ENCODE measurements at regions not wholly inside any gene's neighbourhood (a gene's known extent, or its start where the extent isn't known, plus 50 kb on each side); places are given as distances from the start of the nearest gene placed in this dataset.
"Not testable (repeated sequence)": the region's sequence is repeated elsewhere in the genome, so short reads cannot be mapped to it uniquely, and the experiment has no call there.

- H3K4me3 ChIP-seq (ENCODE audit: low read depth, low read length); DNase-seq (ENCODE audit: low read depth): not testable (repeated sequence)
- TF ChIP-seq CTCF (conservative IDR thresholded peaks at IDR 0.05; ENCODE audit: low read depth, low read length) = peak; percentile 20
These were observed 205.1 kb downstream of the LPIN1 start for GRCh38 chr2:11951492-11951891.

- no peak for TF ChIP-seq CTCF (conservative IDR thresholded peaks at IDR 0.05; ENCODE audit: low read depth, low read length)
- H3K4me3 ChIP-seq (ENCODE audit: low read depth, low read length) = no peak overlapping the region
- DNase-seq (ENCODE audit: low read depth) = no peak
These were observed 206.8 kb downstream of the LPIN1 start for GRCh38 chr2:11953258-11953657.

- H3K4me3 ChIP-seq (ENCODE audit: low read depth, low read length) = no peak overlapping the region
- TF ChIP-seq CTCF (conservative IDR thresholded peaks at IDR 0.05; ENCODE audit: low read depth, low read length) = no peak
- no peak for DNase-seq (ENCODE audit: low read depth)
These were observed 208.9 kb downstream of the LPIN1 start for GRCh38 chr2:11955314-11955713.

GRCh38 chr2:11955884-11956291 is 209.5 kb downstream of the LPIN1 start:
- H3K4me3 ChIP-seq (ENCODE audit: low read depth, low read length) = no peak overlapping the region
- no peak for DNase-seq (ENCODE audit: low read depth)
- TF ChIP-seq CTCF (conservative IDR thresholded peaks at IDR 0.05; ENCODE audit: low read depth, low read length) = no peak

- peak; percentile 48 for DNase-seq (ENCODE audit: low read depth)
- TF ChIP-seq CTCF (conservative IDR thresholded peaks at IDR 0.05; ENCODE audit: low read depth, low read length) = no peak
- no peak overlapping the region for H3K4me3 ChIP-seq (ENCODE audit: low read depth, low read length)
These were observed 216.4 kb downstream of the LPIN1 start for GRCh38 chr2:11962707-11963328.

GRCh38 chr2:11963966-11964365 is 217.5 kb downstream of the LPIN1 start:
- no peak for DNase-seq (ENCODE audit: low read depth)
- no peak overlapping the region for H3K4me3 ChIP-seq (ENCODE audit: low read depth, low read length)
- no peak for TF ChIP-seq CTCF (conservative IDR thresholded peaks at IDR 0.05; ENCODE audit: low read depth, low read length)

- no peak for DNase-seq (ENCODE audit: low read depth)
- no peak for TF ChIP-seq CTCF (conservative IDR thresholded peaks at IDR 0.05; ENCODE audit: low read depth, low read length)
- no peak overlapping the region for H3K4me3 ChIP-seq (ENCODE audit: low read depth, low read length)
These were observed 221.6 kb downstream of the LPIN1 start for GRCh38 chr2:11967946-11968465.

All from epithelial cell of proximal tubule (primary cell).